ENCODE measurements at regions not wholly inside any gene's neighbourhood (a gene's known extent, or its start where the extent isn't known, plus 50 kb on each side); places are given as distances from the start of the nearest gene placed in this dataset.
"Not testable (repeated sequence)": the region's sequence is repeated elsewhere in the genome, so short reads cannot be mapped to it uniquely, and the experiment has no call there.

GRCh38 chr13:89072979-89073378 lies 1401.8 kb downstream of the SLITRK5 start:
- DNase-seq: no peak

GRCh38 chr13:89076622-89077021 lies 1405.5 kb downstream of the SLITRK5 start:
- no peak for DNase-seq

- no peak for DNase-seq
Observed at GRCh38 chr13:89082623-89083022, 1411.5 kb downstream of the SLITRK5 start.

GRCh38 chr13:89088107-89088506 lies 1416.9 kb downstream of the SLITRK5 start:
- not testable (repeated sequence) for DNase-seq

- no peak for DNase-seq
Observed at GRCh38 chr13:89097994-89098393, 1426.8 kb downstream of the SLITRK5 start.

GRCh38 chr13:89113744-89114143 lies 1442.6 kb downstream of the SLITRK5 start:
- DNase-seq: no peak

GRCh38 chr13:89115307-89115706 lies 1444.1 kb downstream of the SLITRK5 start:
- no peak for DNase-seq

GRCh38 chr13:89136678-89137077 lies 1465.5 kb downstream of the SLITRK5 start:
- no peak for DNase-seq

GRCh38 chr13:89150362-89150761 lies 1479.2 kb downstream of the SLITRK5 start:
- no peak for DNase-seq

GRCh38 chr13:89153941-89154340 lies 1482.8 kb downstream of the SLITRK5 start:
- no peak for DNase-seq

- no peak for DNase-seq
Observed at GRCh38 chr13:89163096-89163495, 1491.9 kb downstream of the SLITRK5 start.

GRCh38 chr13:89165685-89166084 lies 1494.5 kb downstream of the SLITRK5 start:
- no peak for DNase-seq

- DNase-seq: no peak
Observed at GRCh38 chr13:89169951-89170350, 1498.8 kb downstream of the SLITRK5 start.

GRCh38 chr13:89181041-89181440 lies 1509.9 kb downstream of the SLITRK5 start:
- no peak for DNase-seq

- DNase-seq: no peak
Observed at GRCh38 chr13:89199138-89199537, 1528.0 kb downstream of the SLITRK5 start.

- no peak for DNase-seq
Observed at GRCh38 chr13:89204435-89204834, 1533.3 kb downstream of the SLITRK5 start.

GRCh38 chr13:89205856-89206520 lies 1534.8 kb downstream of the SLITRK5 start:
- no peak for DNase-seq

GRCh38 chr13:89212186-89212585 lies 1541.0 kb downstream of the SLITRK5 start:
- no peak for DNase-seq

- DNase-seq: no peak
Observed at GRCh38 chr13:89214185-89214584, 1543.0 kb downstream of the SLITRK5 start.

GRCh38 chr13:89215319-89215718 lies 1544.1 kb downstream of the SLITRK5 start:
- not testable (repeated sequence) for DNase-seq

GRCh38 chr13:89217813-89218212 lies 1546.6 kb downstream of the SLITRK5 start:
- no peak for DNase-seq

- DNase-seq: no peak
Observed at GRCh38 chr13:89221557-89222158, 1550.5 kb downstream of the SLITRK5 start.

GRCh38 chr13:89227356-89227755 lies 1556.2 kb downstream of the SLITRK5 start:
- no peak for DNase-seq

- DNase-seq: no peak
Observed at GRCh38 chr13:89238496-89238895, 1567.3 kb downstream of the SLITRK5 start.

All from activated T-cell treated with anti-CD3 and anti-CD28 coated beads, Interleukin-2, amount 50 U/mL, for 1 hour (primary cell).